ENCODE measurements at regions not wholly inside any gene's neighbourhood (a gene's known extent, or its start where the extent isn't known, plus 50 kb on each side); places are given as distances from the start of the nearest gene placed in this dataset.

GRCh38 chr6:84408028-84408427 is 180.6 kb upstream of the CEP162 start:
- POLR2A ChIA-PET: no interaction called here
- TF ChIP-seq CTCF (IDR thresholded peaks at IDR 0.05; ENCODE audit: insufficient read depth in 1 of 2, low read depth in 1 of 2, low read length in 1 of 2, severe bottlenecking in 1 of 2, unreplicated experiment in 1 of 2): no peak
- Histone ChIP-seq H3K4me3 (ENCODE audit: low read depth, low read length) (no peak overlapping the region), H3K36me3 (ENCODE audit: control insufficient read depth, insufficient read depth, low read length) (no peaks in the 10 kb centered on the region), H3K9me3 (no peaks in the 10 kb centered on the region), H3K27me3 (replicated peaks; ENCODE audit: control insufficient read depth, insufficient read depth, low read length) (no peaks in the 10 kb centered on the region), H3K4me1 (no peaks in the 10 kb centered on the region)
- no peak for DNase-seq
- no peaks in the 10 kb centered on the region for H3K36me3 Mint-ChIP-seq (ENCODE audit: insufficient read depth, unreplicated experiment)
- no peak overlapping the region for H3K27ac Mint-ChIP-seq (ENCODE audit: unreplicated experiment)
- CTCF ChIA-PET: no interaction called here
- H3K9me3 Mint-ChIP-seq (ENCODE audit: unreplicated experiment): no peaks in the 10 kb centered on the region
- intact Hi-C loops (cut with micrococcal nuclease; ENCODE audit: unreplicated experiment): no loop called here
- H3K4me1 Mint-ChIP-seq (ENCODE audit: low read depth, unreplicated experiment): no peaks in the 10 kb centered on the region
- no peak overlapping the region for H3K4me3 Mint-ChIP-seq (ENCODE audit: unreplicated experiment)
- no peaks in the 10 kb centered on the region for H3K27me3 Mint-ChIP-seq (ENCODE audit: insufficient read depth, unreplicated experiment)
- no TSS peak for BruUV-seq (replicated peaks)

DNA sequence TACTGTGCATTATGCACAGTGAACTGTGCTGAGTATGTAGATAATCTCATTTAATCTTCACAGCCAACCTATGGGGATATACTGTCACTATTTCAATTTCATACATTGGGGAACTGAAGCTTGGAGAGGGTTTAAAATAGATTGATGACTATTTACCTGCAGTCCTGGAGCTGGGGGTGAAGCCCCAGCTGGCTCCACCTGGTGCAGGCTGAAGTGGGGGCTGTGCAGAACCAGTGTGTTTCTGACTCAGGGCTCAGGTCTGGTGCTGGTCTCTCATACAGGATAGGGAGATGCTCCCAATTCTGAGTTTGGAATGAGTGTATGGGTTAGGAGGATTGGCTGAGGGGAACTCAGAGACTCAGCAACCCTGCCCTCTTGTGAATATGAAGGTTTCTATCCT is 176.1 kb upstream of the CEP162 start:
- Histone ChIP-seq H3K4me1 (no peaks in the 10 kb centered on the region), H3K27me3 (replicated peaks; ENCODE audit: control insufficient read depth, insufficient read depth, low read length) (no peaks in the 10 kb centered on the region), H3K9me3 (no peaks in the 10 kb centered on the region), H3K36me3 (ENCODE audit: control insufficient read depth, insufficient read depth, low read length) (no peaks in the 10 kb centered on the region), H3K4me3 (ENCODE audit: low read depth, low read length) (no peak overlapping the region)
- CTCF ChIA-PET: interaction anchor here (0.6 to 0.7 kb wide), 3 partner anchors 176 to 1337 kb away, joined by 3 to 6 read pairs (median 4); partner anchors contain the start of gene CEP162
- Mint-ChIP-seq H3K27ac (ENCODE audit: unreplicated experiment) (no peak overlapping the region), H3K4me1 (ENCODE audit: low read depth, unreplicated experiment) (no peaks in the 10 kb centered on the region), H3K36me3 (ENCODE audit: insufficient read depth, unreplicated experiment) (no peaks in the 10 kb centered on the region), H3K4me3 (ENCODE audit: unreplicated experiment) (no peak overlapping the region), H3K9me3 (ENCODE audit: unreplicated experiment) (no peaks in the 10 kb centered on the region), H3K27me3 (ENCODE audit: insufficient read depth, unreplicated experiment) (no peaks in the 10 kb centered on the region)
- no TSS peak for BruUV-seq (replicated peaks)
- POLR2A ChIA-PET: no interaction called here
- DNase-seq: no peak
- intact Hi-C loops (cut with micrococcal nuclease; ENCODE audit: unreplicated experiment): no loop called here
- TF ChIP-seq CTCF (IDR thresholded peaks at IDR 0.05; ENCODE audit: insufficient read depth in 1 of 2, low read depth in 1 of 2, low read length in 1 of 2, severe bottlenecking in 1 of 2, unreplicated experiment in 1 of 2): no peak

- Histone ChIP-seq H3K4me3 (ENCODE audit: low read depth, low read length) (no peak overlapping the region), H3K36me3 (ENCODE audit: control insufficient read depth, insufficient read depth, low read length) (no peaks in the 10 kb centered on the region), H3K27me3 (replicated peaks; ENCODE audit: control insufficient read depth, insufficient read depth, low read length) (no peaks in the 10 kb centered on the region), H3K9me3 (no peaks in the 10 kb centered on the region), H3K4me1 (no peaks in the 10 kb centered on the region)
- BruUV-seq (replicated peaks): no TSS peak
- Mint-ChIP-seq H3K4me3 (ENCODE audit: unreplicated experiment) (no peak overlapping the region), H3K27me3 (ENCODE audit: insufficient read depth, unreplicated experiment) (no peaks in the 10 kb centered on the region), H3K9me3 (ENCODE audit: unreplicated experiment) (no peaks in the 10 kb centered on the region), H3K36me3 (ENCODE audit: insufficient read depth, unreplicated experiment) (no peaks in the 10 kb centered on the region), H3K27ac (ENCODE audit: unreplicated experiment) (no peak overlapping the region), H3K4me1 (ENCODE audit: low read depth, unreplicated experiment) (no peaks in the 10 kb centered on the region)
- intact Hi-C loops (cut with micrococcal nuclease; ENCODE audit: unreplicated experiment): no loop called here
- ChIA-PET CTCF (no interaction called here), POLR2A (no interaction called here)
- no peak for TF ChIP-seq CTCF (IDR thresholded peaks at IDR 0.05; ENCODE audit: insufficient read depth in 1 of 2, low read depth in 1 of 2, low read length in 1 of 2, severe bottlenecking in 1 of 2, unreplicated experiment in 1 of 2)
- no peak for DNase-seq
Measured at GRCh38 chr6:84399003-84399402, 171.6 kb upstream of the CEP162 start.

Measured in Caco-2 (cell line).